H1 (cell line): ENCODE measurements at regions not wholly inside any gene's neighbourhood (a gene's known extent, or its start where the extent isn't known, plus 50 kb on each side); places are given as distances from the start of the nearest gene placed in this dataset.

Experiments used
- CTCF ChIA-PET: fragments of 300-600 bp; sonication (Branson Sonifier 250); formaldehyde crosslinking; loops from one replicate; lab custom pipeline; 2021; ENCODE audit not compliant: partially characterized antibody; lab: Charles Lee
- POLR2A ChIA-PET: fragments of 300-600 bp; sonication (Branson Sonifier 250); formaldehyde crosslinking; loops from one replicate; lab custom pipeline; 2021; ENCODE audit warnings: inconsistent platforms; ENCODE audit not compliant: partially characterized antibody; lab: Charles Lee
- DNase-seq, 2 experiments: peaks; one replicate each; pipeline versions ENCODE4 v3.0.0 to v3.0.0-alpha.2; 2010 to 2022; ENCODE audit warnings: low spot score in 2 of 2, low read depth in 1 of 2, mixed read lengths in 1 of 2
- FAIRE-seq: peaks from 2 replicates; lab custom pipeline; 2011; peaks lifted over from hg19 to GRCh38; lab: Jason Lieb, UNC
- H2AFZ ChIP-seq: 2 replicates; pipeline ENCODE4 v1.8.1; 2012; ENCODE audit warnings: low read length, inconsistent platforms
- H2AK5ac ChIP-seq: 2 replicates; pipeline ENCODE4 v1.6.1; 2013; ENCODE audit warnings: low read depth, low read length
- H2BK120ac ChIP-seq: replicated peaks from 2 replicates; pipeline ENCODE3; 2013; ENCODE audit warnings: low read depth, low read length, inconsistent platforms
- H2BK12ac ChIP-seq: 2 replicates; pipeline ENCODE4 v1.6.1; 2013; ENCODE audit warnings: low read depth, low read length
- H2BK15ac ChIP-seq: 2 replicates; pipeline ENCODE4 v1.6.1; 2013; ENCODE audit warnings: low read length
- H2BK20ac ChIP-seq: 2 replicates; pipeline ENCODE4 v1.6.1; 2013; ENCODE audit warnings: low read length
- H2BK5ac ChIP-seq: 2 replicates; pipeline ENCODE4 v1.6.1; 2013; ENCODE audit warnings: low read depth, low read length
- H3K14ac ChIP-seq: 2 replicates; pipeline ENCODE4 v1.6.1; 2013; ENCODE audit warnings: inconsistent platforms; ENCODE audit not compliant: insufficient read length
- H3K18ac ChIP-seq: 2 replicates; pipeline ENCODE4 v1.6.1; 2013; ENCODE audit warnings: low read length; ENCODE audit errors: extremely low read depth
- H3K23ac ChIP-seq: 2 replicates; pipeline ENCODE4 v1.6.1; 2013; ENCODE audit warnings: inconsistent platforms; ENCODE audit not compliant: insufficient read length
- H3K23me2 ChIP-seq: 2 replicates; pipeline ENCODE4 v1.6.1; 2013; ENCODE audit warnings: low read depth, low read length
- H3K27ac ChIP-seq: 2 replicates; pipeline ENCODE4 v1.6.1; 2011; ENCODE audit warnings: low read depth, low read length, inconsistent platforms
- H3K27me3 ChIP-seq, 4 experiments: replicated peaks in 1 of 4; 1 replicate in 1 of 4; 2 replicates in 3 of 4; pipeline versions ENCODE4 v1.6.1 to v1.8.1; 2011 to 2013; ENCODE audit warnings: low read length in 3 of 4, mild to moderate bottlenecking in 3 of 4, inconsistent platforms in 2 of 4, mixed read lengths in 2 of 4, moderate library complexity in 1 of 4; ENCODE audit not compliant: control insufficient read depth in 3 of 4, insufficient read depth in 3 of 4; ENCODE audit errors: extremely low read depth in 1 of 4
- H3K36me3 ChIP-seq, 4 experiments: 2 replicates each; pipeline versions ENCODE4 v1.6.1 to v1.8.1; 2011 to 2013; ENCODE audit warnings: mild to moderate bottlenecking in 4 of 4, low read length in 3 of 4, moderate library complexity in 2 of 4, control low read depth in 1 of 4, inconsistent platforms in 1 of 4; ENCODE audit not compliant: insufficient read depth in 4 of 4, control insufficient read depth in 2 of 4
- H3K4ac ChIP-seq: replicated peaks from 2 replicates; pipeline ENCODE3; 2013; ENCODE audit warnings: low read length, low read depth, mixed read lengths, inconsistent platforms; ENCODE audit not compliant: insufficient read length
- H3K4me1 ChIP-seq, 4 experiments: replicated peaks in 1 of 4; 1 replicate in 1 of 4; 2 replicates in 3 of 4; pipeline versions ENCODE4 v1.6.1 to v1.8.1; 2011 to 2013; ENCODE audit warnings: low read length in 3 of 4, inconsistent platforms in 2 of 4, mixed read lengths in 1 of 4; ENCODE audit not compliant: insufficient read depth in 4 of 4, control insufficient read depth in 3 of 4
- H3K4me2 ChIP-seq, 2 experiments: 2 replicates each; pipeline versions ENCODE4 v1.6.1 to v1.8.1; 2011 to 2013; ENCODE audit warnings: low read depth in 2 of 2, low read length in 2 of 2, control low read depth in 1 of 2, inconsistent platforms in 1 of 2, mild to moderate bottlenecking in 1 of 2; ENCODE audit not compliant: insufficient read depth in 1 of 2
- H3K4me3 ChIP-seq, 4 experiments: fragments of 200-600, 300-600 bp in 1 of 4; sonication (generic), shearing (Covaris generic), sonication (Bioruptor Twin) in 1 of 4; 2 replicates each; pipeline versions ENCODE4 v1.5.1 to v1.8.1; 2011 to 2016; ENCODE audit warnings: low read length in 4 of 4, low read depth in 3 of 4, control low read depth in 2 of 4, inconsistent platforms in 2 of 4, mild to moderate bottlenecking in 2 of 4, mixed read lengths in 1 of 4, moderate library complexity in 1 of 4; ENCODE audit not compliant: insufficient read depth in 2 of 4; ENCODE audit errors: extremely low read depth in 1 of 4
- H3K56ac ChIP-seq: replicated peaks from 2 replicates; pipeline ENCODE3; 2013; ENCODE audit warnings: low read depth, mild to moderate bottlenecking, mixed read lengths, low read length, inconsistent platforms; ENCODE audit not compliant: insufficient read length
- H3K79me1 ChIP-seq: 2 replicates; pipeline ENCODE4 v1.6.1; 2013; ENCODE audit warnings: low read depth, low read length, control low read depth
- H3K79me2 ChIP-seq, 2 experiments: 2 replicates each; pipeline versions ENCODE4 v1.6.1 to v1.8.1; 2012 to 2013; ENCODE audit warnings: low read length in 2 of 2, mild to moderate bottlenecking in 2 of 2, inconsistent platforms in 1 of 2; ENCODE audit not compliant: insufficient read depth in 2 of 2, control insufficient read depth in 1 of 2
- H3K9ac ChIP-seq, 4 experiments: replicated peaks in 1 of 4; 1 replicate in 1 of 4; 2 replicates in 3 of 4; pipeline versions ENCODE4 v1.6.1 to v1.8.1; 2011 to 2013; ENCODE audit warnings: low read depth in 3 of 4, low read length in 3 of 4, control low read depth in 2 of 4, mild to moderate bottlenecking in 2 of 4, moderate library complexity in 2 of 4, inconsistent platforms in 1 of 4; ENCODE audit errors: extremely low read depth in 1 of 4
- H3K9me3 ChIP-seq, 2 experiments: 2 replicates each; pipeline versions ENCODE4 v1.6.1 to v1.8.1; 2012 to 2013; ENCODE audit warnings: mild to moderate bottlenecking in 2 of 2, moderate library complexity in 2 of 2, control low read depth in 1 of 2, inconsistent platforms in 1 of 2, low read depth in 1 of 2, low read length in 1 of 2, mixed read lengths in 1 of 2; ENCODE audit not compliant: insufficient read depth in 2 of 2
- H4K20me1 ChIP-seq, 2 experiments: replicated peaks in 1 of 2; 2 replicates each; pipeline versions ENCODE3 to v1.8.1; 2011 to 2013; ENCODE audit warnings: inconsistent platforms in 2 of 2, low read length in 2 of 2, mild to moderate bottlenecking in 1 of 2; ENCODE audit not compliant: insufficient read depth in 2 of 2, control insufficient read depth in 1 of 2
- H4K5ac ChIP-seq: 2 replicates; pipeline ENCODE4 v1.6.1; 2013; ENCODE audit warnings: low read length, low read depth, mixed read lengths, inconsistent platforms; ENCODE audit not compliant: insufficient read length
- H4K8ac ChIP-seq: 2 replicates; pipeline ENCODE4 v1.8.0; 2013; ENCODE audit warnings: mild to moderate bottlenecking, moderate library complexity, low read length, inconsistent platforms; ENCODE audit not compliant: insufficient read depth; ENCODE audit errors: extremely low read depth
- H4K91ac ChIP-seq: replicated peaks from 2 replicates; pipeline ENCODE3; 2013; ENCODE audit warnings: low read length, mixed read lengths, inconsistent platforms; ENCODE audit not compliant: insufficient read length
- CREB1 ChIP-seq: IDR thresholded peaks from 2 replicates; pipeline ENCODE4 v1.6.1; 2012; ENCODE audit warnings: inconsistent platforms
- FOSL1 ChIP-seq: IDR thresholded peaks from 2 replicates; pipeline ENCODE4 v1.6.1; 2011; ENCODE audit warnings: mild to moderate bottlenecking, low read depth, low read length, moderate library complexity; ENCODE audit not compliant: insufficient read depth
- GABPA ChIP-seq: IDR thresholded peaks from 2 replicates; pipeline ENCODE4 v1.6.1; 2011; ENCODE audit warnings: mild to moderate bottlenecking, low read length, moderate library complexity, borderline replicate concordance; ENCODE audit not compliant: insufficient read depth
- JUN ChIP-seq: IDR thresholded peaks from 2 replicates; pipeline ENCODE4 v1.6.1; 2011; ENCODE audit warnings: low read depth, mild to moderate bottlenecking, improper control_type of control experiment, low read length
- RAD21 ChIP-seq, 2 experiments: IDR thresholded peaks in 1 of 2; conservative IDR thresholded peaks in 1 of 2; 2 replicates each; pipeline ENCODE4 v1.6.1; 2011; ENCODE audit warnings: low read depth in 2 of 2, low read length in 2 of 2, improper control_type of control experiment in 1 of 2, inconsistent platforms in 1 of 2, mild to moderate bottlenecking in 1 of 2, moderate library complexity in 1 of 2
- RXRA ChIP-seq: IDR thresholded peaks from 2 replicates; pipeline ENCODE4 v1.6.1; 2011; ENCODE audit warnings: low read depth, mild to moderate bottlenecking, low read length, moderate library complexity; ENCODE audit not compliant: insufficient read depth
- SP4 ChIP-seq: IDR thresholded peaks from 2 replicates; pipeline ENCODE4 v1.6.1; 2012; ENCODE audit warnings: low read length, inconsistent platforms
- TAF1 ChIP-seq: IDR thresholded peaks from 2 replicates; pipeline ENCODE4 v1.6.1; 2011; ENCODE audit warnings: mild to moderate bottlenecking, low read depth, low read length
- WGBS, 2 experiments: shearing (Covaris generic) in 1 of 2; methylation state at CpG; one replicate each; pipeline versions ENCODE4 v1.1.6 to v1.1.7; 2013 to 2015; ENCODE audit warnings: low lambda C conversion rate in 2 of 2, mixed read lengths in 2 of 2, inconsistent platforms in 1 of 2, low coverage in 1 of 2, missing lambda C conversion rate in 1 of 2; ENCODE audit not compliant: insufficient replicate concordance in 2 of 2, insufficient coverage in 1 of 2, insufficient read length in 1 of 2; ENCODE audit errors: extremely low coverage in 1 of 2, missing lambda C conversion rate in 1 of 2; 5-methylcytosine and 5-hydroxymethylcytosine counted together
- TF ChIP-seq, protein P1 (sequence below), 3 experiments: IDR thresholded peaks; 1 replicate in 2 of 3; 2 replicates in 1 of 3; pipeline versions ENCODE4 v1.5.1 to v1.6.1; 2011; ENCODE audit warnings: low read length in 3 of 3, mild to moderate bottlenecking in 3 of 3, inconsistent platforms in 2 of 3, low read depth in 1 of 3, moderate library complexity in 1 of 3; ENCODE audit not compliant: insufficient read depth in 1 of 3; ENCODE audit errors: control extremely low read depth in 1 of 3
- TF ChIP-seq, protein P2 (sequence below): IDR thresholded peaks from 2 replicates; pipeline ENCODE4 v1.6.1; 2011; ENCODE audit warnings: low read depth, mild to moderate bottlenecking, low read length; ENCODE audit not compliant: insufficient read depth
- TF ChIP-seq, protein P3 (sequence below): IDR thresholded peaks from 2 replicates; pipeline ENCODE4 v1.6.1; 2012; ENCODE audit warnings: inconsistent platforms

DNA sequence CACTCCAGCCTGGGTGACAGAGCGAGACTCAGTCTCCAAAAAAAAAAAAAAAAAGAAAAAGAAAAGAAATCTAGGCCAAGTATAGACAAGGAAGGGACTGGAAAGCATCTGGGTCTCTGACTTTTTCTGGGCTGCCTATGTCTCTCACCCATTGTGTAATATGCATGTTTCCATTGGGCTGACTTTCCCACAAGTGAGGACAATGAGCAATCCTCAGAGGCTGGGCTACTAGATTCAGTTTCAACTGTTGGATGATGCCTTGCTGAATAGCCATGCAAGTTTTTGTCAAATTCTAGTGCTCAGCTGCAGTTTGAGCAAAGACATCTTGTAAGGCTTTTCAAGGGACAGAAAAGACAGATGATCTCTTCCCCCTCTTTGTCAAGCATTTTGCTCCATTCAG lies 82.1 kb downstream of the PHAX start:
- Histone ChIP-seq H3K23me2 (no peaks in the 10 kb centered on the region), H3K27me3 (no peaks in the 10 kb centered on the region), H3K9ac (no peak overlapping the region), H3K4me2 (no peak overlapping the region), H3K23ac (no peak overlapping the region), H2BK5ac (no peak overlapping the region), H3K9me3 (no peaks in the 10 kb centered on the region), H3K36me3 (no peaks in the 10 kb centered on the region), H3K27ac (no peak overlapping the region), H2BK12ac (no peak overlapping the region), H2BK20ac (no peak overlapping the region), H2AFZ (no peak overlapping the region), H4K5ac (no peak overlapping the region), H3K18ac (no peak overlapping the region), H2BK15ac (no peak overlapping the region), H3K79me2 (no peaks in the 10 kb centered on the region), H2BK120ac (no peak overlapping the region), H3K79me1 (no peaks in the 10 kb centered on the region), H4K91ac (no peak overlapping the region), H3K4me3 (no peak overlapping the region), H4K20me1 (no peaks in the 10 kb centered on the region), H4K8ac (no peak overlapping the region), H2AK5ac (no peak overlapping the region), H3K4ac (no peak overlapping the region), H3K4me1 (peaks cover 9 to 14% (median 12%) of the 10 kb centered on the region in 4 experiments; a peak in 6 of 7 replicates), H3K14ac (no peak overlapping the region), H3K56ac (no peak overlapping the region)
- DNase-seq (no peak), FAIRE-seq (no peak)
- POLR2A ChIA-PET = interaction anchor here (10.8 kb wide), 1 partner anchor 95 kb away, joined by 146 read pairs; the partner anchor contains the start of gene LMNB1
- no CpG with 5 or more reads among the region's 1 CpG for WGBS, 2 experiments
- CTCF ChIA-PET = interaction anchor here (0.6 to 11.4 kb wide), 4 partner anchors 95 to 813 kb away, joined by 3 to 251 read pairs (median 4); partner anchors contain the start of gene LMNB1
- TF ChIP-seq RXRA = no peak
- TF ChIP-seq FOSL1 = no peak
- no peak for TF ChIP-seq RAD21 (IDR thresholded peaks at IDR 0.05 in 1 of 2, conservative IDR thresholded peaks at IDR 0.05 in 1 of 2; ENCODE audit: low read depth in 2 of 2, low read length in 2 of 2)
- no peak for TF ChIP-seq CREB1
- TF ChIP-seq JUN = no peak
- TF ChIP-seq TAF1 = no peak
- TF ChIP-seq GABPA = no peak
- TF ChIP-seq, protein P1, sequence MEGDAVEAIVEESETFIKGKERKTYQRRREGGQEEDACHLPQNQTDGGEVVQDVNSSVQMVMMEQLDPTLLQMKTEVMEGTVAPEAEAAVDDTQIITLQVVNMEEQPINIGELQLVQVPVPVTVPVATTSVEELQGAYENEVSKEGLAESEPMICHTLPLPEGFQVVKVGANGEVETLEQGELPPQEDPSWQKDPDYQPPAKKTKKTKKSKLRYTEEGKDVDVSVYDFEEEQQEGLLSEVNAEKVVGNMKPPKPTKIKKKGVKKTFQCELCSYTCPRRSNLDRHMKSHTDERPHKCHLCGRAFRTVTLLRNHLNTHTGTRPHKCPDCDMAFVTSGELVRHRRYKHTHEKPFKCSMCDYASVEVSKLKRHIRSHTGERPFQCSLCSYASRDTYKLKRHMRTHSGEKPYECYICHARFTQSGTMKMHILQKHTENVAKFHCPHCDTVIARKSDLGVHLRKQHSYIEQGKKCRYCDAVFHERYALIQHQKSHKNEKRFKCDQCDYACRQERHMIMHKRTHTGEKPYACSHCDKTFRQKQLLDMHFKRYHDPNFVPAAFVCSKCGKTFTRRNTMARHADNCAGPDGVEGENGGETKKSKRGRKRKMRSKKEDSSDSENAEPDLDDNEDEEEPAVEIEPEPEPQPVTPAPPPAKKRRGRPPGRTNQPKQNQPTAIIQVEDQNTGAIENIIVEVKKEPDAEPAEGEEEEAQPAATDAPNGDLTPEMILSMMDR (IDR thresholded peaks at IDR 0.05; ENCODE audit: control extremely low read depth in 1 of 3, insufficient read depth in 1 of 3, low read depth in 1 of 3, low read length in 3 of 3) = no peak
- no peak for TF ChIP-seq SP4
- TF ChIP-seq, protein P2, sequence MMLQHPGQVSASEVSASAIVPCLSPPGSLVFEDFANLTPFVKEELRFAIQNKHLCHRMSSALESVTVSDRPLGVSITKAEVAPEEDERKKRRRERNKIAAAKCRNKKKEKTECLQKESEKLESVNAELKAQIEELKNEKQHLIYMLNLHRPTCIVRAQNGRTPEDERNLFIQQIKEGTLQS = no peak
- TF ChIP-seq, protein P3, sequence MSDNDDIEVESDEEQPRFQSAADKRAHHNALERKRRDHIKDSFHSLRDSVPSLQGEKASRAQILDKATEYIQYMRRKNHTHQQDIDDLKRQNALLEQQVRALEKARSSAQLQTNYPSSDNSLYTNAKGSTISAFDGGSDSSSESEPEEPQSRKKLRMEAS = no peak
